ENCODE measurements at regions not wholly inside any gene's neighbourhood (a gene's known extent, or its start where the extent isn't known, plus 50 kb on each side); places are given as distances from the start of the nearest gene placed in this dataset.

DNA sequence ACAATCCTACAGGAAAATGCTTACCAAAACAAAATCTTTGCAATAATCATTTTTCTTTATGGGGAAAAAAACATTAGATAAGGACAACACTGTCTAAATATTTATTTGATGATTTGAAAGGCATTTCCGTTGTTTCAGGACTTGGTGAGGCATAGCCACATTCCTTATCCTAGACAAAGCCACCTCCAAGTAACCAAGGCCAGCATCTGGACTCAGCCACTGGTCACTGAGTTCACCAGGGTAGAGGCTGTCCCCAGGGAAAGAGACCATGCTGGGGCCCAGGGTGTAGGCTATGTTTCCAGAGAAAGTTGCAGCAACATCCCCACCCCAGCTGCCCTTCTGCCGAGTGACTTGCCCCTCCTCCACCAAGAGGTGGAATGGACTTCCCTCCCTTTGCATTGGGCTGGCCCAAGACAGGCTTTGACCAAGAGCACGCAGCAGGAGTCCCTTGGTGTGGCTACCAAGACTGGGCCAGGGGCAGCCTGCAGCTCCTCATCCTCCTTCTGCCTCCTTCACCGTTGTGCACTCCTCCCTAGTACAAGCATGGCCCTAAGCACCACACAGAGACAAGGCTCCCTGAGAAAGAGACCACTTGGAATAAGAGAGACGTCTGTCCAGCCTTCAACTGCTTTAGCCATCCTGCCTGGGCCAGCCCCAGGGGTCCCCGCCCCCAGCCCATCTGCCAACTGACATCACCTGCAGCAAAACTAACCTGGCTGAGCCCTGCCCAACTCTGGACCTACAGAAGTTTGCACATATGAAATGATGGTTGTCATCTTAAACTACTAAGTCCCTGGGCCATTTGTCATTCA, 68.1 kb upstream of the SPIN1 start:
- TF ChIP-seq, protein P1, sequence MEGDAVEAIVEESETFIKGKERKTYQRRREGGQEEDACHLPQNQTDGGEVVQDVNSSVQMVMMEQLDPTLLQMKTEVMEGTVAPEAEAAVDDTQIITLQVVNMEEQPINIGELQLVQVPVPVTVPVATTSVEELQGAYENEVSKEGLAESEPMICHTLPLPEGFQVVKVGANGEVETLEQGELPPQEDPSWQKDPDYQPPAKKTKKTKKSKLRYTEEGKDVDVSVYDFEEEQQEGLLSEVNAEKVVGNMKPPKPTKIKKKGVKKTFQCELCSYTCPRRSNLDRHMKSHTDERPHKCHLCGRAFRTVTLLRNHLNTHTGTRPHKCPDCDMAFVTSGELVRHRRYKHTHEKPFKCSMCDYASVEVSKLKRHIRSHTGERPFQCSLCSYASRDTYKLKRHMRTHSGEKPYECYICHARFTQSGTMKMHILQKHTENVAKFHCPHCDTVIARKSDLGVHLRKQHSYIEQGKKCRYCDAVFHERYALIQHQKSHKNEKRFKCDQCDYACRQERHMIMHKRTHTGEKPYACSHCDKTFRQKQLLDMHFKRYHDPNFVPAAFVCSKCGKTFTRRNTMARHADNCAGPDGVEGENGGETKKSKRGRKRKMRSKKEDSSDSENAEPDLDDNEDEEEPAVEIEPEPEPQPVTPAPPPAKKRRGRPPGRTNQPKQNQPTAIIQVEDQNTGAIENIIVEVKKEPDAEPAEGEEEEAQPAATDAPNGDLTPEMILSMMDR (IDR thresholded peaks at IDR 0.05), result no peak
- TF ChIP-seq POLR2A (IDR thresholded peaks at IDR 0.05), result no peak
- TF ChIP-seq POLR2AphosphoS5 (IDR thresholded peaks at IDR 0.05; ENCODE audit: insufficient read depth in 1 of 2, low read depth in 1 of 2), result no peak
- no peaks in the 10 kb centered on the region for H3K27me3 ChIP-seq
- intact Hi-C loops (cut with DNase I), result no loop called here
- H3K9me3 ChIP-seq, result no peaks in the 10 kb centered on the region
- H3K27ac ChIP-seq, result no peak overlapping the region
- no peaks in the 10 kb centered on the region for H3K36me3 ChIP-seq
- H3K4me3 ChIP-seq, result no peak overlapping the region
- H3K4me1 ChIP-seq, result no peaks in the 10 kb centered on the region
- no peak for DNase-seq (ENCODE audit: extremely low spot score in 2 of 2)

DNA sequence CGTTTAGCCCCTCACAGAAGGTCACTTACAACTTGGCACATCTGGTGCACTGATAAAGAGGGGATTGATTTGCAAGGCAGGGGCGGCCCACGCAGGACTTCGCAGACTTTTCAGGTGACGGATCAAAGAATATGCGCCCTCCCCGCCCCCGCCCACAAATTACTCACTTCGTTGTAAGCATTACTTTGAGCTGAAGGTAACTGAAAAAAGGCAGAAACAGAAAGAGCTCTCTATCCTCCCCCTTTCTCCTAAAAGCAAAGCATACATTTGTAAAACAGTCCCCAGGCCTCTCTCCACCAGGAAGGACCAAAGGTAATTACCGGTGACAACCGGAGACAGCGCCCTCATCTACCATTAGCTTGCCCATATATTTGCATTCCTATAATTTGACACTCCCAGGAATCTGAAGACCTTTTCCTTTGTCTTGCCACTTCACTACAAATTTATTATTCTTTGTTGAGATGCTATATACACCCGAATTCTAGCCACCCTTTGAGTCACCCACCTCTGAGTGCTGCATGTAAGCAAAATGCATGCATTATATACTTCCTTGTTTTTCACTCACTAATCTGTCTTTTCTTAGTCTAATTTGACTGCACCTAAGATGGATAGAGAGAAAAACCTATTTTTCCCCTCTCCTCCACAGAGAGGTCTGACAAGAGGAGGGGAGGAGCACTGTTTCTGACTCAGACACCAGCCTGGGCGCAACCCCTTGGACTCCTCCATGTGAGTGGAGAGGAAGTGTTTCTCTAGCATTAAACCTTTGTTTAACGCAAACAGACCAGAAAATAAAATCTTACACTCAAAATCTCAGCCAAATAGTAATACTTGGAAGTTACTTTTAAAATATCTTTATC, 74.7 kb upstream of the SPIN1 start:
- no peak for DNase-seq (ENCODE audit: extremely low spot score in 2 of 2)
- intact Hi-C loops (cut with DNase I), result no loop called here

DNA sequence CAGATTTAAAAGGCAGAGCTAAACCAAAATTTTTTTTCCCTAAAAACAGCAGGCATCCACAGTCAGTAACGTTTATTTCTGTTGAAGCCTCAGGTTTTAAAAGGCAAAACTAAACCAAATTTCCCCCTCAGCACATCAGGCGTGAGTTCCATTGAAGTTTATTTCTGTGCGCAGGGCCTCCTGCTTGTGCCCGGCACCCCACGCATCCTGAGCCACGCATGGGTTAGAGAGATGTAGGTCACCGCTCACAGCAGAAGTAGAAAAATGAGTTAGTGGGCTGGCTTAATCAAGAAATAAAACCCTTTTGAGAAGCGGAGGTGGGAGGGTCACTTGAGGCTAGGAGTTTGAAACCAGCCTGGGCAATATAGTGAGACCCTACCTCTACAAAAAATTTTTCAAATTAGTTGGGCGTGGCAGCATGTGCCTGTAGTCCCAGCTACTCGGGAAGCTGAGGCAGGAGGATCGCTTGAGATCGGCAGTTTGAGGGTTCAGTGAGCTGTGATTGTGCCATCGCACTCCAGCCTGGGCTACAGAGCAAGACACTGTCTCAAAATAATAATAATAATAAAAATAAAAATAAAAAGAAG, 75.6 kb upstream of the SPIN1 start:
- DNase-seq (ENCODE audit: extremely low spot score in 2 of 2), result no peak
- Histone ChIP-seq H3K36me3 (no peaks in the 10 kb centered on the region), H3K9me3 (no peaks in the 10 kb centered on the region), H3K4me1 (no peaks in the 10 kb centered on the region), H3K4me3 (no peak overlapping the region), H3K27ac (no peak overlapping the region), H3K27me3 (no peaks in the 10 kb centered on the region)
- intact Hi-C loops (cut with DNase I), result no loop called here
- no peak for TF ChIP-seq POLR2A (IDR thresholded peaks at IDR 0.05)
- TF ChIP-seq POLR2AphosphoS5 (IDR thresholded peaks at IDR 0.05; ENCODE audit: insufficient read depth in 1 of 2, low read depth in 1 of 2), result no peak
- TF ChIP-seq, protein P1 (IDR thresholded peaks at IDR 0.05), result no peak

More for the DNA sequence above, 74.7 kb upstream of the SPIN1 start:
- Histone ChIP-seq H3K27me3 (no peaks in the 10 kb centered on the region), H3K4me3 (no peak overlapping the region), H3K4me1 (no peaks in the 10 kb centered on the region), H3K36me3 (no peaks in the 10 kb centered on the region), H3K9me3 (no peaks in the 10 kb centered on the region), H3K27ac (no peak overlapping the region)
- TF ChIP-seq, protein P1 (IDR thresholded peaks at IDR 0.05), result no peak
- TF ChIP-seq POLR2AphosphoS5 (IDR thresholded peaks at IDR 0.05; ENCODE audit: insufficient read depth in 1 of 2, low read depth in 1 of 2), result no peak
- no peak for TF ChIP-seq POLR2A (IDR thresholded peaks at IDR 0.05)

DNA sequence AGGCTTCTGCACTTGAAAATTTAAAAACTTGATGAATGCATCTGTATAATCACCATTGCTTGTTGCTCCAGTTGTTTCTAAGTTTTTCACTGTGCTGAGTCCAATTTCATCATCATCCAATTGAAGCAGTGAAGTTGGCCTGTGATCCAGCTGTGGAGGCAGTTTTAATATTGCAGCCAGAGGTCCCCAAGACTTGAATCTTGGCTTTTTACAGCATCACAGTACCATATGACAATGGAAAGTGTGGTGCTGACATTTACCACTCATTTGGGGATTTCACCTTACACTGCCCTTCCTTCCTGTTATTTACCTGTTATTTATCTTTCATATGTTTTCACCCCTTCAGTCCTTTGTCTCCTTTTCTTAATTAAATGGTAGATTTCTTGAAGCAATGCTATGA, 76.2 kb upstream of the SPIN1 start:
- Histone ChIP-seq H3K4me1 (no peaks in the 10 kb centered on the region), H3K27ac (no peak overlapping the region), H3K9me3 (no peaks in the 10 kb centered on the region), H3K4me3 (no peak overlapping the region), H3K36me3 (no peaks in the 10 kb centered on the region), H3K27me3 (no peaks in the 10 kb centered on the region)
- no peak for DNase-seq (ENCODE audit: extremely low spot score in 2 of 2)
- no peak for TF ChIP-seq POLR2A (IDR thresholded peaks at IDR 0.05)
- intact Hi-C loops (cut with DNase I), result no loop called here

DNA sequence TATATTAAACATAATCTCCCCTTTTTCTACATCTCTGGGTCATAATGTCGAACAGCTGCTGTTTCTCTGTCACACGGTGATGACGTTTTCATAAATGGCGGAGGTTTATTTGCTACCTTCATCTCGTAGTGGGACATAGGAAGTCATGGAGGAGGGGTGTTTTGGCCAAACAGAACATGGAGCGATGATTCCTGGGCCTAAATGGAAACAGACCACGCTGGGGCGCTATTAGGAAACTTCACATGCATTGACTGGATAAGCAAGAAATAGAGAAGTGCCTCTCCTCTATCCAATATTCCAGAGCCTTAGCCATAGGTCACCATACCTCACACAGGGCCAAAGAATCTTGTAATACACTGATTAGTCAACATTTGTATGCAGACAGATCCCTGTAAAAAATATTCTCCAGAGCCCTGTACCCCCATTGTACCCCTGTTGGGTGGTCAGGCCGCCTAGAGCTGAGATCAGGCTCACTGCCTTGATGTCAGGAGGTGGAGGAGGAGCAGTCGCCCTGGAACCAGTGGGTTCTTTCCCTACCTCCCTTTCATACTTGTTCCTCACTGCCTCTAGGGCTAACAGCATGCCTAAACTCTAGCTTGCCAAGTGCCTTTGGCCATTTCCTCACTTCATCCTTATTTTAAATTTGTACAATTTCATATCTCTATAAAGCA, 77.8 kb upstream of the SPIN1 start:
- Histone ChIP-seq H3K4me3 (no peak overlapping the region), H3K9me3 (no peaks in the 10 kb centered on the region), H3K4me1 (no peaks in the 10 kb centered on the region), H3K27me3 (no peaks in the 10 kb centered on the region), H3K27ac (no peak overlapping the region), H3K36me3 (no peaks in the 10 kb centered on the region)
- TF ChIP-seq POLR2AphosphoS5 (IDR thresholded peaks at IDR 0.05; ENCODE audit: insufficient read depth in 1 of 2, low read depth in 1 of 2), result no peak
- TF ChIP-seq, protein P1 (IDR thresholded peaks at IDR 0.05), result no peak
- TF ChIP-seq POLR2A (IDR thresholded peaks at IDR 0.05), result no peak
- no peak for DNase-seq (ENCODE audit: extremely low spot score in 2 of 2)
- intact Hi-C loops (cut with DNase I), result no loop called here
